ENCODE measurements at regions not wholly inside any gene's neighbourhood (a gene's known extent, or its start where the extent isn't known, plus 50 kb on each side); places are given as distances from the start of the nearest gene placed in this dataset.

DNA sequence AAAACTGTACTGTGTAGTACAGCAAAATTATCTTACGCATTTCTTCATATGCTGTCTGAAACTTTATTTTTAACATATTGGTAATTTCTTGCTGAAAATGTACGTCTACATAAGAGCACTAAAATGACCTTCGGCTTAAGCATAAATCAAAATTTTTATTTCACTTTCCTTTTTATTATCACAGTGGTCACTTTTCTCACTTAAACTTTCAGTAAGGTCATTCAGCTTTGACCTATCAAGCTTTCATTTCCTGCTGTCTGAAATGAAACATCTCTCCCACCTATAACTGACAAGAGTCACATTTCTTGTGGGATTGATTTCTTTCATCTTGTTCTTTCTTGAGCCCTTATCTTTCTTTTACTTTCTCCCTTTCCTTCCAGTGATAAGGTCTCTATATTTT, 2212.7 kb upstream of the PCDH20 start:
- TF ChIP-seq TEAD4 (IDR thresholded peaks at IDR 0.05) (no peak), EGR1 (IDR thresholded peaks at IDR 0.05) (no peak), EP300 (IDR thresholded peaks at IDR 0.05; ENCODE audit: borderline replicate concordance) (no peak), YY1 (IDR thresholded peaks at IDR 0.05; ENCODE audit: low read depth) (no peak), RAD21 (IDR thresholded peaks at IDR 0.05; ENCODE audit: low read depth) (no peak), CREB1 (IDR thresholded peaks at IDR 0.05; ENCODE audit: low read depth) (no peak), TAF1 (IDR thresholded peaks at IDR 0.05; ENCODE audit: low read depth) (no peak), FOXM1 (IDR thresholded peaks at IDR 0.05; ENCODE audit: borderline replicate concordance, low read depth) (no peak), TCF12 (IDR thresholded peaks at IDR 0.05; ENCODE audit: low read depth) (no peak), NFIC (IDR thresholded peaks at IDR 0.05) (no peak), ZBTB7A (IDR thresholded peaks at IDR 0.05; ENCODE audit: low read depth) (no peak), CEBPB (IDR thresholded peaks at IDR 0.05) (no peak)
- TF ChIP-seq, protein P1, sequence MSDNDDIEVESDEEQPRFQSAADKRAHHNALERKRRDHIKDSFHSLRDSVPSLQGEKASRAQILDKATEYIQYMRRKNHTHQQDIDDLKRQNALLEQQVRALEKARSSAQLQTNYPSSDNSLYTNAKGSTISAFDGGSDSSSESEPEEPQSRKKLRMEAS (IDR thresholded peaks at IDR 0.05), result no peak
- TF ChIP-seq, protein P2, sequence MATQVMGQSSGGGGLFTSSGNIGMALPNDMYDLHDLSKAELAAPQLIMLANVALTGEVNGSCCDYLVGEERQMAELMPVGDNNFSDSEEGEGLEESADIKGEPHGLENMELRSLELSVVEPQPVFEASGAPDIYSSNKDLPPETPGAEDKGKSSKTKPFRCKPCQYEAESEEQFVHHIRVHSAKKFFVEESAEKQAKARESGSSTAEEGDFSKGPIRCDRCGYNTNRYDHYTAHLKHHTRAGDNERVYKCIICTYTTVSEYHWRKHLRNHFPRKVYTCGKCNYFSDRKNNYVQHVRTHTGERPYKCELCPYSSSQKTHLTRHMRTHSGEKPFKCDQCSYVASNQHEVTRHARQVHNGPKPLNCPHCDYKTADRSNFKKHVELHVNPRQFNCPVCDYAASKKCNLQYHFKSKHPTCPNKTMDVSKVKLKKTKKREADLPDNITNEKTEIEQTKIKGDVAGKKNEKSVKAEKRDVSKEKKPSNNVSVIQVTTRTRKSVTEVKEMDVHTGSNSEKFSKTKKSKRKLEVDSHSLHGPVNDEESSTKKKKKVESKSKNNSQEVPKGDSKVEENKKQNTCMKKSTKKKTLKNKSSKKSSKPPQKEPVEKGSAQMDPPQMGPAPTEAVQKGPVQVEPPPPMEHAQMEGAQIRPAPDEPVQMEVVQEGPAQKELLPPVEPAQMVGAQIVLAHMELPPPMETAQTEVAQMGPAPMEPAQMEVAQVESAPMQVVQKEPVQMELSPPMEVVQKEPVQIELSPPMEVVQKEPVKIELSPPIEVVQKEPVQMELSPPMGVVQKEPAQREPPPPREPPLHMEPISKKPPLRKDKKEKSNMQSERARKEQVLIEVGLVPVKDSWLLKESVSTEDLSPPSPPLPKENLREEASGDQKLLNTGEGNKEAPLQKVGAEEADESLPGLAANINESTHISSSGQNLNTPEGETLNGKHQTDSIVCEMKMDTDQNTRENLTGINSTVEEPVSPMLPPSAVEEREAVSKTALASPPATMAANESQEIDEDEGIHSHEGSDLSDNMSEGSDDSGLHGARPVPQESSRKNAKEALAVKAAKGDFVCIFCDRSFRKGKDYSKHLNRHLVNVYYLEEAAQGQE (IDR thresholded peaks at IDR 0.05; ENCODE audit: low read depth), result no peak
- TF ChIP-seq, protein P3, sequence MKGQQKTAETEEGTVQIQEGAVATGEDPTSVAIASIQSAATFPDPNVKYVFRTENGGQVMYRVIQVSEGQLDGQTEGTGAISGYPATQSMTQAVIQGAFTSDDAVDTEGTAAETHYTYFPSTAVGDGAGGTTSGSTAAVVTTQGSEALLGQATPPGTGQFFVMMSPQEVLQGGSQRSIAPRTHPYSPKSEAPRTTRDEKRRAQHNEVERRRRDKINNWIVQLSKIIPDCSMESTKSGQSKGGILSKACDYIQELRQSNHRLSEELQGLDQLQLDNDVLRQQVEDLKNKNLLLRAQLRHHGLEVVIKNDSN (IDR thresholded peaks at IDR 0.05), result no peak

DNA sequence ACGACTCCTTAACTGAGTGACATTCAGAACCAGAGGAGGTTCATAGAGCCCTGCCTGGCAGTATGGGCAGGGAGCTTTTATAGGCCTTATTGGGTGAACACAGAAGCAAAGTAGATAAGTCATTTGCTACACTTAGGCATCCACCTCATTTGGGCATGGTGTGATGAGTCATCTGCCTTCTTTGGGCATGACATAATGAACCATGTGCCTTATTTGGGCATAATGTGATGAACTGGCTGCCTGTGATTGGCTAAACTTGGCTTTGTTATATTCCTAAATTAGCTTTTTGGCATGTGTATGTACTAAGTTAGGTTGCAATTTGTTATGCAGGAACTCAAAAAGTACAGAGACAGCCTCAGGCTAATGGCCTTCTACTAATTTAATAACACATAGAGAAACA, 2210.2 kb upstream of the PCDH20 start:
- TF ChIP-seq YY1 (IDR thresholded peaks at IDR 0.05; ENCODE audit: low read depth), result no peak
- no peak for TF ChIP-seq EP300 (IDR thresholded peaks at IDR 0.05; ENCODE audit: borderline replicate concordance)
- TF ChIP-seq, protein P1 (IDR thresholded peaks at IDR 0.05), result no peak
- TF ChIP-seq TAF1 (IDR thresholded peaks at IDR 0.05; ENCODE audit: low read depth), result no peak
- TF ChIP-seq, protein P3 (IDR thresholded peaks at IDR 0.05), result no peak
- TF ChIP-seq FOXM1 (IDR thresholded peaks at IDR 0.05; ENCODE audit: borderline replicate concordance, low read depth), result no peak
- TF ChIP-seq, protein P2 (IDR thresholded peaks at IDR 0.05; ENCODE audit: low read depth), result no peak
- no peak for TF ChIP-seq TCF12 (IDR thresholded peaks at IDR 0.05; ENCODE audit: low read depth)
- no peak for TF ChIP-seq RAD21 (IDR thresholded peaks at IDR 0.05; ENCODE audit: low read depth)
- no peak for TF ChIP-seq ZBTB7A (IDR thresholded peaks at IDR 0.05; ENCODE audit: low read depth)
- TF ChIP-seq EGR1 (IDR thresholded peaks at IDR 0.05), result no peak
- no peak for TF ChIP-seq CEBPB (IDR thresholded peaks at IDR 0.05)
- TF ChIP-seq CREB1 (IDR thresholded peaks at IDR 0.05; ENCODE audit: low read depth), result no peak
- no peak for TF ChIP-seq NFIC (IDR thresholded peaks at IDR 0.05)

DNA sequence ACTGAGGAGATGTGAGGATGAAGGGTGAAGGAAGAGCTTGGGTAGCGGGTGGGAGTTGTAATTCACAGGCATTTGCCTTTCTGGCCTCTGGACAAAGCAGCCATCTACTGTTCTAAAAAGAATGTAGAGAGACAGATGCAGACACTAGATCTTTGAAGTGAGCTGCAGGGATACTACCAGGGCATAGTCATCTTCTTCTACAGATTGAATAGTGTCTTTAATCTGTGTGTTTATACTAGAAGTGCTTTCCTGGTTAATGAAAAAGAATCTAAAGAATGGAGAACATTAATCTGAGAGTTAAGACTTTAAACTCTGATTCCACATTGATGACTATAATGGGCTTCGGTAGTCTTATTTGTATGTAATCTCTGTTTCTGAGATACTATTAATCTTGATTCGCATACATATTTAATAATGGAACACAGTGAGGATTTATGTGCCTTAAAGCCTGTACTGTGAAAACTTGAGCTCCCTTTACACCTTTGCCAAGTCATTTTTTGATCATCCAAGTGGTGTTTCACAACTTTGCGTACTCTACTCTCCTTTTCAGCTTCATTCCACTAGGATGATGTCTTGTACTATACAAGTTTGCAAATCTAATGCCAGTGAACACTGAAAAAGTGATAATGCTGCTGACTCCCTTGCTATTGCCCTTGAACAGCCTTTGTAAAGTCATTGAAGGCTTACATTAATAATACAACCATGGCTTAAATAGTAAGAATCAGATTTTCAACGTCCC, 2199.4 kb upstream of the PCDH20 start:
- TF ChIP-seq CREB1 (IDR thresholded peaks at IDR 0.05; ENCODE audit: low read depth) (no peak), EGR1 (IDR thresholded peaks at IDR 0.05) (no peak), CEBPB (IDR thresholded peaks at IDR 0.05) (no peak), TEAD4 (IDR thresholded peaks at IDR 0.05) (no peak), TAF1 (IDR thresholded peaks at IDR 0.05; ENCODE audit: low read depth) (no peak), EP300 (IDR thresholded peaks at IDR 0.05; ENCODE audit: borderline replicate concordance) (no peak), RAD21 (IDR thresholded peaks at IDR 0.05; ENCODE audit: low read depth) (no peak), ZBTB7A (IDR thresholded peaks at IDR 0.05; ENCODE audit: low read depth) (no peak), FOXM1 (IDR thresholded peaks at IDR 0.05; ENCODE audit: borderline replicate concordance, low read depth) (no peak), NFIC (IDR thresholded peaks at IDR 0.05) (no peak), YY1 (IDR thresholded peaks at IDR 0.05; ENCODE audit: low read depth) (no peak), TCF12 (IDR thresholded peaks at IDR 0.05; ENCODE audit: low read depth) (no peak)
- TF ChIP-seq, protein P2 (IDR thresholded peaks at IDR 0.05; ENCODE audit: low read depth), result no peak
- TF ChIP-seq, protein P3 (IDR thresholded peaks at IDR 0.05), result no peak
- TF ChIP-seq, protein P1 (IDR thresholded peaks at IDR 0.05), result no peak
